GM23248 (cell line): ENCODE measurements at regions not wholly inside any gene's neighbourhood (a gene's known extent, or its start where the extent isn't known, plus 50 kb on each side); places are given as distances from the start of the nearest gene placed in this dataset.

ENCODE experiments used
- EZH2 ChIP-seq: fragments of 200-600 bp; sonication (generic); IDR thresholded peaks from 2 replicates; pipeline ENCODE4 v1.6.1; 2018; ENCODE audit warnings: antibody characterized with exemption, mild to moderate bottlenecking; ENCODE audit not compliant: insufficient read depth, poor library complexity, severe bottlenecking
- EZH2phosphoT487 ChIP-seq: fragments of 200-600 bp; sonication (generic); IDR thresholded peaks from 2 replicates; pipeline ENCODE4 v1.6.1; 2018; ENCODE audit warnings: antibody characterized with exemption, moderate library complexity, mild to moderate bottlenecking, low read depth; ENCODE audit not compliant: insufficient read depth

- TF ChIP-seq EZH2phosphoT487 (no peak), EZH2 (no peak)
Observed at GRCh38 chr21:36223451-36223850, 66.8 kb downstream of the DOP1B start.
